Sigmoid colon (tissue), 6 donors: ENCODE measurements at regions not wholly inside any gene's neighbourhood (a gene's known extent, or its start where the extent isn't known, plus 50 kb on each side); places are given as distances from the start of the nearest gene placed in this dataset.

ENCODE experiments used
- DNase-seq: peaks from one replicate; pipeline ENCODE4 v3.0.0-alpha.2; 2019
- H3K27ac ChIP-seq, 4 donors: fragments of 200-600 bp; sonication (generic); one replicate each; pipeline ENCODE4 v1.5.1; 2016 to 2019; ENCODE audit warnings: mild to moderate bottlenecking in 1 of 4
- H3K27me3 ChIP-seq, 3 donors: fragments of 200-600 bp; sonication (generic); one replicate each; pipeline ENCODE4 v1.5.1; 2019; ENCODE audit warnings: mild to moderate bottlenecking in 1 of 3
- H3K36me3 ChIP-seq, 4 donors: fragments of 200-600 bp; sonication (generic); one replicate each; pipeline ENCODE4 v1.5.1; 2016 to 2019
- H3K4me1 ChIP-seq, 4 donors: fragments of 200-600 bp; sonication (generic); one replicate each; pipeline ENCODE4 v1.5.1; 2017 to 2019
- H3K4me3 ChIP-seq, 4 donors: fragments of 200-600 bp; sonication (generic); one replicate each; pipeline ENCODE4 v1.5.1; 2017 to 2019; ENCODE audit warnings: mild to moderate bottlenecking in 2 of 4, moderate library complexity in 1 of 4
- H3K9me3 ChIP-seq, 4 donors: fragments of 200-600 bp in 3 of 4; sonication (generic) in 3 of 4; one replicate each; pipeline versions ENCODE4 v1.5.1 to v1.6.1; 2013 to 2019
- CTCF ChIP-seq, 4 experiments: fragments of 450-650 bp in 3 of 4; fragments of 200-600 bp in 1 of 4; IDR thresholded peaks; one replicate each; pipeline ENCODE4 v1.5.1; 2016 to 2019; ENCODE audit warnings: antibody characterized with exemption in 4 of 4, mild to moderate bottlenecking in 3 of 4, moderate library complexity in 2 of 4
- EP300 ChIP-seq, 4 donors: sonication (generic); formaldehyde crosslinking; IDR thresholded peaks; one replicate each; pipeline ENCODE4 v1.6.1; 2017; ENCODE audit warnings: antibody characterized with exemption in 4 of 4
- POLR2A ChIP-seq, 2 donors: fragments of 450-650 bp; IDR thresholded peaks; one replicate each; pipeline ENCODE4 v1.6.1; 2016; ENCODE audit warnings: antibody characterized with exemption in 2 of 2, mild to moderate bottlenecking in 2 of 2, moderate library complexity in 2 of 2
- POLR2AphosphoS5 ChIP-seq, 4 donors: sonication (generic); formaldehyde crosslinking; IDR thresholded peaks; one replicate each; pipeline ENCODE4 v1.6.1; 2017; ENCODE audit warnings: antibody characterized with exemption in 4 of 4
- WGBS, 2 donors: extraction: QIAGEN DNeasy Blood & Tissue Kit; methylation state at CpG; one replicate each; pipeline ENCODE4 v1.1.7; 2013; 5-methylcytosine and 5-hydroxymethylcytosine counted together
- intact Hi-C: fragments of 100-400 bp; cut with DNase I; formaldehyde crosslinking; loops from one replicate; pipeline ENCODE4 v1.15.1; 2023
- donor health status: healthy with polysubstance abuse.
- donor health status: healthy.

DNA sequence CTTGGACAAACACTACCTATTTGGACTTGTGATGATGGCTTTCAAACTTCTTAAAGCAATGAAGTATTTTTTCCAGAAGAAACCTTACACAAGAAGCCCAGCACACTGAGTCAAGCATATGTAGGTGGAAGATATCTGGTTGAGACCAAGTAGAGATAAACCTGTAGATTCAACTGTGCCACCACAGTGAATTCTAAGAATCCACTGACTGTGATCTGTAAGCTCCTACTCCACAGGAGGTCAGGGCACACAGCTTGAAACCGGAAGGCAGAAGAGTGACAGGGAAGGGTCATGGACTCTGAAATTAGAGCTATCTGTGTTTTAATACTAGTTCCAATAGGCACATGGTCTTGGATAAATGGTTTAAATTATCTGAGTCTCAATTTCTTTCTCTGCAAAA is 404.5 kb downstream of the ETS1 start:
- no peaks in the 10 kb centered on the region for H3K4me1 ChIP-seq
- H3K27ac ChIP-seq: no peak overlapping the region
- intact Hi-C loops: no loop called here
- H3K36me3 ChIP-seq: no peaks in the 10 kb centered on the region
- no peaks in the 10 kb centered on the region for H3K9me3 ChIP-seq
- DNase-seq: no peak
- TF ChIP-seq CTCF (IDR thresholded peaks at IDR 0.05): no peak
- TF ChIP-seq POLR2AphosphoS5 (IDR thresholded peaks at IDR 0.05): no peak
- TF ChIP-seq EP300 (IDR thresholded peaks at IDR 0.05): no peak
- TF ChIP-seq POLR2A (IDR thresholded peaks at IDR 0.05): no peak
- no peaks in the 10 kb centered on the region for H3K27me3 ChIP-seq
- no peak overlapping the region for H3K4me3 ChIP-seq
- whole genome bisulfite sequencing, 2 donors: 90 to 93% methylated on average over 1 of the region's 1 CpG

GRCh38 chr11:128181984-128182383 is 405.4 kb downstream of the ETS1 start:
- H3K4me1 ChIP-seq: no peaks in the 10 kb centered on the region
- no peaks in the 10 kb centered on the region for H3K36me3 ChIP-seq
- H3K4me3 ChIP-seq: no peak overlapping the region
- 94 to 96% methylated on average over 5 of the region's 5 CpGs for WGBS, 2 donors
- no peaks in the 10 kb centered on the region for H3K9me3 ChIP-seq
- H3K27ac ChIP-seq: no peak overlapping the region
- no peak for TF ChIP-seq CTCF (IDR thresholded peaks at IDR 0.05)
- TF ChIP-seq EP300 (IDR thresholded peaks at IDR 0.05): no peak
- no peak for TF ChIP-seq POLR2A (IDR thresholded peaks at IDR 0.05)
- no peak for DNase-seq
- intact Hi-C loops: no loop called here
- H3K27me3 ChIP-seq: no peaks in the 10 kb centered on the region

- no peak overlapping the region for H3K4me3 ChIP-seq
- 82 to 86% methylated on average over 4 of the region's 4 CpGs for WGBS, 2 donors
- no peaks in the 10 kb centered on the region for H3K36me3 ChIP-seq
- TF ChIP-seq CTCF (IDR thresholded peaks at IDR 0.05) (no peak), POLR2AphosphoS5 (IDR thresholded peaks at IDR 0.05) (no peak), EP300 (IDR thresholded peaks at IDR 0.05) (no peak), POLR2A (IDR thresholded peaks at IDR 0.05) (no peak)
- H3K9me3 ChIP-seq: no peaks in the 10 kb centered on the region
- H3K4me1 ChIP-seq: no peaks in the 10 kb centered on the region
- no peaks in the 10 kb centered on the region for H3K27me3 ChIP-seq
- intact Hi-C loops: no loop called here
- no peak for DNase-seq
- H3K27ac ChIP-seq: no peak overlapping the region
Measured at GRCh38 chr11:128181088-128181480, 406.3 kb downstream of the ETS1 start.

DNA sequence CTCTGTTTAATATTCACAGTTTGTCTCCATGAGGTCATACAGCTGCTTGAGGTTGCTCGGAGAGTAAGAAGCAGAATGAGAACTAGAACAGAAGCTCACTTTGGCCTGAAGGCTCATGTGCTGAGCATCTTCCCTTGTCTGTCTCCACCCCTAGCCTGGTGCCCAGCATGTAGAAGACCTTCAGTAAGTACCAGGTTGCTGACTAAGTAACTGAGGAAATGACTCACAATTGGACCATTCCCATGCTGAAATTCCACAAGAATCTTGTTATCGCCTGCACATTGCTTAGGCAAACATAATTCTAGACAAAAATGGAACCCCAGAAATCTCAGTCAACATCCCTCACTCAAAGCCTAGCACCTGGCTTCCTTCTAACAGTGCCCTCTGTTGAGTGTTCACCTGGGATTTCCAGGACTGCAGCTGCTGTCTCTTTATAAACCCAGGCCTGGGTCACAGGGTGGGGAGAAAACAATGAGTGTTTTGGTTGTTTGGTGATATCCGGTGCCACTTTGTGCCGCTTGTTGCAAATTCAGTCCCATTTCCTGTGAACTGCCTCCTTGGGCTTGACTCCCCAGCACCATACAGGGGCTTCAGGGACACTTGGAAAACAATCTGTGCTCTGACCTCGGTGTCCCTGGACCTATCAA is 406.8 kb downstream of the ETS1 start:
- Histone ChIP-seq H3K27ac (no peak overlapping the region), H3K4me3 (no peak overlapping the region), H3K4me1 (no peaks in the 10 kb centered on the region), H3K36me3 (no peaks in the 10 kb centered on the region), H3K27me3 (no peaks in the 10 kb centered on the region), H3K9me3 (no peaks in the 10 kb centered on the region)
- 86 to 89% methylated on average over 5 of the region's 5 CpGs for WGBS, 2 donors
- no peak for DNase-seq
- intact Hi-C loops: no loop called here
- TF ChIP-seq CTCF (IDR thresholded peaks at IDR 0.05) (no peak), POLR2A (IDR thresholded peaks at IDR 0.05) (no peak), POLR2AphosphoS5 (IDR thresholded peaks at IDR 0.05) (no peak), EP300 (IDR thresholded peaks at IDR 0.05) (no peak)

GRCh38 chr11:128179512-128179911 is 407.8 kb downstream of the ETS1 start:
- intact Hi-C loops: no loop called here
- DNase-seq: no peak
- TF ChIP-seq EP300 (IDR thresholded peaks at IDR 0.05): no peak
- TF ChIP-seq POLR2AphosphoS5 (IDR thresholded peaks at IDR 0.05): no peak
- TF ChIP-seq CTCF (IDR thresholded peaks at IDR 0.05): no peak
- no peak for TF ChIP-seq POLR2A (IDR thresholded peaks at IDR 0.05)
- Histone ChIP-seq H3K27ac (no peak overlapping the region), H3K9me3 (no peaks in the 10 kb centered on the region), H3K36me3 (no peaks in the 10 kb centered on the region), H3K4me3 (no peak overlapping the region), H3K4me1 (no peaks in the 10 kb centered on the region), H3K27me3 (no peaks in the 10 kb centered on the region)
- 78 to 95% methylated on average over 1 of the region's 1 CpG for WGBS, 2 donors
